ENCODE measurements at regions not wholly inside any gene's neighbourhood (a gene's known extent, or its start where the extent isn't known, plus 50 kb on each side); places are given as distances from the start of the nearest gene placed in this dataset.

DNA sequence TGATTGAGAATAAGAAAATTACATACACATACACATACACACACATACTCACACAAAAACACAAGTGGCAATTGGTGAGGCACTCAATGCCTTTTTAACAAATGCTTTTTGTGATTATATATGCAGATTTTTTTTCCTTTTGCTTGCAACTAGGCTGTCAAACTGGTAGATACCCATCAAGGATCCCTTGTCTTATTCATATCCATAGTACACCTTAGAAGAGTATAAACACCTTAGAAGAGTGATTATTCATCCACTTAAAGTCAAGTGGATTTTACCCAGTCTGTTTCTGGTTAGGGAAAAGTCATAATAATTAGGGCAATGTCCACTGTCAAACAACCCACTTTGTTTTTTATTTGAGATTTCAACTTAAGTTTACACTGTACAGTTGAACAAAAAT, 1773.4 kb upstream of the MIR17HG start (continued):
- TF ChIP-seq ZNF462 (CRISPR knock-in tag; IDR thresholded peaks at IDR 0.05) = no peak
- TF ChIP-seq, protein P1, sequence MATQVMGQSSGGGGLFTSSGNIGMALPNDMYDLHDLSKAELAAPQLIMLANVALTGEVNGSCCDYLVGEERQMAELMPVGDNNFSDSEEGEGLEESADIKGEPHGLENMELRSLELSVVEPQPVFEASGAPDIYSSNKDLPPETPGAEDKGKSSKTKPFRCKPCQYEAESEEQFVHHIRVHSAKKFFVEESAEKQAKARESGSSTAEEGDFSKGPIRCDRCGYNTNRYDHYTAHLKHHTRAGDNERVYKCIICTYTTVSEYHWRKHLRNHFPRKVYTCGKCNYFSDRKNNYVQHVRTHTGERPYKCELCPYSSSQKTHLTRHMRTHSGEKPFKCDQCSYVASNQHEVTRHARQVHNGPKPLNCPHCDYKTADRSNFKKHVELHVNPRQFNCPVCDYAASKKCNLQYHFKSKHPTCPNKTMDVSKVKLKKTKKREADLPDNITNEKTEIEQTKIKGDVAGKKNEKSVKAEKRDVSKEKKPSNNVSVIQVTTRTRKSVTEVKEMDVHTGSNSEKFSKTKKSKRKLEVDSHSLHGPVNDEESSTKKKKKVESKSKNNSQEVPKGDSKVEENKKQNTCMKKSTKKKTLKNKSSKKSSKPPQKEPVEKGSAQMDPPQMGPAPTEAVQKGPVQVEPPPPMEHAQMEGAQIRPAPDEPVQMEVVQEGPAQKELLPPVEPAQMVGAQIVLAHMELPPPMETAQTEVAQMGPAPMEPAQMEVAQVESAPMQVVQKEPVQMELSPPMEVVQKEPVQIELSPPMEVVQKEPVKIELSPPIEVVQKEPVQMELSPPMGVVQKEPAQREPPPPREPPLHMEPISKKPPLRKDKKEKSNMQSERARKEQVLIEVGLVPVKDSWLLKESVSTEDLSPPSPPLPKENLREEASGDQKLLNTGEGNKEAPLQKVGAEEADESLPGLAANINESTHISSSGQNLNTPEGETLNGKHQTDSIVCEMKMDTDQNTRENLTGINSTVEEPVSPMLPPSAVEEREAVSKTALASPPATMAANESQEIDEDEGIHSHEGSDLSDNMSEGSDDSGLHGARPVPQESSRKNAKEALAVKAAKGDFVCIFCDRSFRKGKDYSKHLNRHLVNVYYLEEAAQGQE (IDR thresholded peaks at IDR 0.05; ENCODE audit: unreplicated experiment) = no peak
- TF ChIP-seq CTCF (conservative IDR thresholded peaks at IDR 0.05; ENCODE audit: low read depth in 2 of 2) = no peak
- no peak for TF ChIP-seq EZH2 (IDR thresholded peaks at IDR 0.05; ENCODE audit: low read depth, unreplicated experiment)
- no peak for TF ChIP-seq STAT1 (IDR thresholded peaks at IDR 0.05; ENCODE audit: unreplicated experiment)
- no peak for TF ChIP-seq JUNB (IDR thresholded peaks at IDR 0.05; ENCODE audit: unreplicated experiment)

Data from GM23338 (cell line).